ENCODE measurements at regions not wholly inside any gene's neighbourhood (a gene's known extent, or its start where the extent isn't known, plus 50 kb on each side); places are given as distances from the start of the nearest gene placed in this dataset.

GRCh38 chr3:31224936-31225335 lies 307.8 kb upstream of the STT3B start:
- TF ChIP-seq, protein P1, sequence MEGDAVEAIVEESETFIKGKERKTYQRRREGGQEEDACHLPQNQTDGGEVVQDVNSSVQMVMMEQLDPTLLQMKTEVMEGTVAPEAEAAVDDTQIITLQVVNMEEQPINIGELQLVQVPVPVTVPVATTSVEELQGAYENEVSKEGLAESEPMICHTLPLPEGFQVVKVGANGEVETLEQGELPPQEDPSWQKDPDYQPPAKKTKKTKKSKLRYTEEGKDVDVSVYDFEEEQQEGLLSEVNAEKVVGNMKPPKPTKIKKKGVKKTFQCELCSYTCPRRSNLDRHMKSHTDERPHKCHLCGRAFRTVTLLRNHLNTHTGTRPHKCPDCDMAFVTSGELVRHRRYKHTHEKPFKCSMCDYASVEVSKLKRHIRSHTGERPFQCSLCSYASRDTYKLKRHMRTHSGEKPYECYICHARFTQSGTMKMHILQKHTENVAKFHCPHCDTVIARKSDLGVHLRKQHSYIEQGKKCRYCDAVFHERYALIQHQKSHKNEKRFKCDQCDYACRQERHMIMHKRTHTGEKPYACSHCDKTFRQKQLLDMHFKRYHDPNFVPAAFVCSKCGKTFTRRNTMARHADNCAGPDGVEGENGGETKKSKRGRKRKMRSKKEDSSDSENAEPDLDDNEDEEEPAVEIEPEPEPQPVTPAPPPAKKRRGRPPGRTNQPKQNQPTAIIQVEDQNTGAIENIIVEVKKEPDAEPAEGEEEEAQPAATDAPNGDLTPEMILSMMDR (IDR thresholded peaks at IDR 0.05) = no peak
- TF ChIP-seq EZH2 (IDR thresholded peaks at IDR 0.05) = no peak

Measured in neural progenitor cell (in vitro differentiated cells).